WTC11 (cell line): ENCODE measurements at regions not wholly inside any gene's neighbourhood (a gene's known extent, or its start where the extent isn't known, plus 50 kb on each side); places are given as distances from the start of the nearest gene placed in this dataset.

Experiments used
- ATF1 ChIP-seq: sonication (generic); formaldehyde crosslinking; IDR thresholded peaks from 2 replicates; pipeline ENCODE4 v1.8.1; 2023; ENCODE audit warnings: mild to moderate bottlenecking, moderate library complexity, missing genetic modification reagents
- CREB1 ChIP-seq: sonication (generic); formaldehyde crosslinking; IDR thresholded peaks from 2 replicates; pipeline ENCODE4 v1.8.0; 2023; ENCODE audit warnings: mild to moderate bottlenecking, missing genetic modification reagents
- CREM ChIP-seq: sonication (generic); formaldehyde crosslinking; IDR thresholded peaks from 2 replicates; pipeline ENCODE4 v1.8.1; 2022; ENCODE audit warnings: mild to moderate bottlenecking, missing genetic modification reagents, moderate library complexity
- CTCF ChIP-seq: fragments of 200-600 bp; IDR thresholded peaks from 2 replicates; pipeline ENCODE4 v1.8.0; 2022; ENCODE audit warnings: antibody characterized with exemption
- ERG ChIP-seq: fragments of 250-450 bp; sonication (Bioruptor Pico); IDR thresholded peaks from 2 replicates; pipeline ENCODE4 v1.8.0; 2021; ENCODE audit warnings: mild to moderate bottlenecking
- FOXP1 ChIP-seq: sonication (generic); formaldehyde crosslinking; IDR thresholded peaks from 2 replicates; pipeline ENCODE4 v1.8.0; 2022; ENCODE audit warnings: missing genetic modification reagents, mild to moderate bottlenecking, moderate library complexity, borderline replicate concordance
- KAT7 ChIP-seq: sonication (generic); formaldehyde crosslinking; IDR thresholded peaks from 2 replicates; pipeline ENCODE4 v1.8.1; 2023; ENCODE audit warnings: missing genetic modification reagents, mild to moderate bottlenecking, borderline replicate concordance
- NR1H2 ChIP-seq: sonication (generic); formaldehyde crosslinking; IDR thresholded peaks from 2 replicates; pipeline ENCODE4 v1.9.0; 2021; ENCODE audit warnings: mild to moderate bottlenecking, moderate library complexity, missing genetic modification reagents
- TCF7 ChIP-seq: sonication (generic); formaldehyde crosslinking; IDR thresholded peaks from 2 replicates; pipeline ENCODE4 v1.8.0; 2022; ENCODE audit warnings: mild to moderate bottlenecking, low read depth, missing genetic modification reagents, moderate library complexity
- ZBTB21 ChIP-seq: sonication (generic); formaldehyde crosslinking; IDR thresholded peaks from 2 replicates; pipeline ENCODE4 v1.8.1; 2023; ENCODE audit warnings: mild to moderate bottlenecking, missing genetic modification reagents, borderline replicate concordance
- ZBTB43 ChIP-seq: sonication (generic); formaldehyde crosslinking; IDR thresholded peaks from 2 replicates; pipeline ENCODE4 v1.8.1; 2023; ENCODE audit warnings: mild to moderate bottlenecking, missing genetic modification reagents
- ZNF416 ChIP-seq: fragments of 250-450 bp; sonication (Bioruptor Pico); IDR thresholded peaks from 2 replicates; pipeline ENCODE4 v1.9.0; 2021; ENCODE audit warnings: mild to moderate bottlenecking, inconsistent platforms
- TF ChIP-seq, protein P1 (sequence below): sonication (generic); formaldehyde crosslinking; IDR thresholded peaks from 2 replicates; pipeline ENCODE4 v1.8.1; 2022; ENCODE audit warnings: low read depth, mild to moderate bottlenecking, moderate library complexity, missing genetic modification reagents, borderline replicate concordance
- TF ChIP-seq, protein P2 (sequence below): sonication (generic); formaldehyde crosslinking; IDR thresholded peaks from 2 replicates; pipeline ENCODE4 v1.8.0; 2022; ENCODE audit warnings: missing genetic modification reagents

DNA sequence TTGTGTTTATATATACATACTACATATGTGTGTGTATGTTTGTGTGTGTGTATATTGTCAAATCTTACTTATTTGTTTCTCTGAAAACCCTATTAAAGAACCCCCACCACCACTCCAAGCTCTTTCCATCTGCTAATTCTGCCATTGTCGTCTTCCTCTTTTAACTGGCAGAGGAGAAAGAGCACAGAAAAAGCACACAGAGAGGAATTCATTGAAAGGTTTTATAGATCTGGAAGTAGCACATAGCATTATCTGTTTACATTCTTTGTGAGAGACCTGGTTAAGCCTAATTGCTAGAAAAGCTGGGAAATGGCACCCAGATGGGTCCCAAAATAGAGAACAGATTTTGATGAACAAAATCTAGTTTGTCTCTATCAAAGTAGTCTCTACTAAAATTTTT lies 800.0 kb upstream of the PIK3C3 start:
- TF ChIP-seq FOXP1 (no peak), CREB1 (CRISPR knock-in tag) (no peak), KAT7 (CRISPR knock-in tag) (no peak), CTCF (no peak), ZBTB43 (CRISPR knock-in tag) (no peak), CREM (no peak), TCF7 (CRISPR knock-in tag) (no peak), ATF1 (CRISPR knock-in tag) (no peak), ZNF416 (CRISPR knock-in tag) (no peak), NR1H2 (CRISPR knock-in tag) (no peak), ERG (CRISPR knock-in tag) (no peak), ZBTB21 (CRISPR knock-in tag) (no peak)
- TF ChIP-seq, protein P1, sequence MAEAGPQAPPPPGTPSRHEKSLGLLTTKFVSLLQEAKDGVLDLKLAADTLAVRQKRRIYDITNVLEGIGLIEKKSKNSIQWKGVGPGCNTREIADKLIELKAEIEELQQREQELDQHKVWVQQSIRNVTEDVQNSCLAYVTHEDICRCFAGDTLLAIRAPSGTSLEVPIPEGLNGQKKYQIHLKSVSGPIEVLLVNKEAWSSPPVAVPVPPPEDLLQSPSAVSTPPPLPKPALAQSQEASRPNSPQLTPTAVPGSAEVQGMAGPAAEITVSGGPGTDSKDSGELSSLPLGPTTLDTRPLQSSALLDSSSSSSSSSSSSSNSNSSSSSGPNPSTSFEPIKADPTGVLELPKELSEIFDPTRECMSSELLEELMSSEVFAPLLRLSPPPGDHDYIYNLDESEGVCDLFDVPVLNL (CRISPR knock-in tag): no peak
- TF ChIP-seq, protein P2, sequence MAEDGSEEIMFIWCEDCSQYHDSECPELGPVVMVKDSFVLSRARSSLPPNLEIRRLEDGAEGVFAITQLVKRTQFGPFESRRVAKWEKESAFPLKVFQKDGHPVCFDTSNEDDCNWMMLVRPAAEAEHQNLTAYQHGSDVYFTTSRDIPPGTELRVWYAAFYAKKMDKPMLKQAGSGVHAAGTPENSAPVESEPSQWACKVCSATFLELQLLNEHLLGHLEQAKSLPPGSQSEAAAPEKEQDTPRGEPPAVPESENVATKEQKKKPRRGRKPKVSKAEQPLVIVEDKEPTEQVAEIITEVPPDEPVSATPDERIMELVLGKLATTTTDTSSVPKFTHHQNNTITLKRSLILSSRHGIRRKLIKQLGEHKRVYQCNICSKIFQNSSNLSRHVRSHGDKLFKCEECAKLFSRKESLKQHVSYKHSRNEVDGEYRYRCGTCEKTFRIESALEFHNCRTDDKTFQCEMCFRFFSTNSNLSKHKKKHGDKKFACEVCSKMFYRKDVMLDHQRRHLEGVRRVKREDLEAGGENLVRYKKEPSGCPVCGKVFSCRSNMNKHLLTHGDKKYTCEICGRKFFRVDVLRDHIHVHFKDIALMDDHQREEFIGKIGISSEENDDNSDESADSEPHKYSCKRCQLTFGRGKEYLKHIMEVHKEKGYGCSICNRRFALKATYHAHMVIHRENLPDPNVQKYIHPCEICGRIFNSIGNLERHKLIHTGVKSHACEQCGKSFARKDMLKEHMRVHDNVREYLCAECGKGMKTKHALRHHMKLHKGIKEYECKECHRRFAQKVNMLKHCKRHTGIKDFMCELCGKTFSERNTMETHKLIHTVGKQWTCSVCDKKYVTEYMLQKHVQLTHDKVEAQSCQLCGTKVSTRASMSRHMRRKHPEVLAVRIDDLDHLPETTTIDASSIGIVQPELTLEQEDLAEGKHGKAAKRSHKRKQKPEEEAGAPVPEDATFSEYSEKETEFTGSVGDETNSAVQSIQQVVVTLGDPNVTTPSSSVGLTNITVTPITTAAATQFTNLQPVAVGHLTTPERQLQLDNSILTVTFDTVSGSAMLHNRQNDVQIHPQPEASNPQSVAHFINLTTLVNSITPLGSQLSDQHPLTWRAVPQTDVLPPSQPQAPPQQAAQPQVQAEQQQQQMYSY (CRISPR knock-in tag): no peak
